ENCODE measurements at regions not wholly inside any gene's neighbourhood (a gene's known extent, or its start where the extent isn't known, plus 50 kb on each side); places are given as distances from the start of the nearest gene placed in this dataset.
A peak's percentile ranks its signal among the peaks of the same experiment; 100 is the strongest.

DNA sequence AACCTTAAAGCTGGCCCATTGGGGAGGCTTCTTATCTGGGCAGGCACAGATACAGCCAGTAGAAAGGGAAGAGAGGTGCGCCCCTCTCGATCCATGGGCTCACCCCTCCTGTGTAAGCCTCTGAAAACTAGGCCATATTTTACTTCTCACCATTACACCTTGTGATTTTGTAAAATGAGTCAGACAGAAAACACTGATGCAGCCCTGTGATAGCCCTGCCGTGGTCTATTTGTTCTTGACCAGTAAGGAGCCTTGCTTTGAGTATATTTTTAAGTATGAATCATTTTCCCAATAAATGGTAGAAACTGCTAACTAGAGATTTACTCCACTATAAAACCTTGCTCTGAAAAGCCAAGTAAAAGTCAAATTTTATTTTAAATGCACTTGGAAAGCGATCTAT, 329.8 kb upstream of the MBL2 start:
- H3K4me1 ChIP-seq (replicated peaks in 1 of 2), result no peaks in the 10 kb centered on the region
- in situ Hi-C loops (cut with MboI; ENCODE audit: low pct_unique_long_range_greater_than_20kb in 2 of 9, low sequenced_read_pairs in 9 of 9, unreplicated experiment in 9 of 9), result no loop called here
- ATAC-seq (replicated peaks in 6 of 8), result no peak
- H3K27ac ChIP-seq, result no peak overlapping the region
- 0 to 100% (median 68%) methylated on average over 1 to 4 of the region's 4 CpGs for WGBS, 10 experiments
- no peak overlapping the region for H3K4me3 ChIP-seq

DNA sequence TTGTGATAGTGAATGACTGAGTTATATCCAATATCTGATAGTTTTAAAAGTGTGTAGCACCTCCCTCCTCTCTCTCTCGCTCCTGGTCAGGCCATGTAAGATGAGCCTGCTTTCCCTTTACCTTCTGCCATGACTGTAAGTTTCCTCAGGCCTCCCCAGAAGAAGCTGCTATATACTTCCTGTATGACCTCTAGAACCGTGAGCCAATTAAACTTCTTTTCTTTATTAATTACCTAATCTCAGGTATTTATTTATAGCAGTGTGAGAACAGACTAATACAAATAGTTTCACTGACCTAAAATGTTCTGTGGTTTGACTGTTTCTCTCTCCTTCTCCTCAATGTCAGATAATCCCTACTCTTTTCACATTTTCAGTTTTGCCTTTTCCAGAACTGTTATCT, 321.3 kb upstream of the MBL2 start:
- H3K27ac ChIP-seq, result no peak overlapping the region
- WGBS, 10 experiments, result 5 to 93% (median 85%) methylated on average over 1 to 2 of the region's 2 CpGs; no CpG with 5 or more reads in 2 of the 10 experiments

DNA sequence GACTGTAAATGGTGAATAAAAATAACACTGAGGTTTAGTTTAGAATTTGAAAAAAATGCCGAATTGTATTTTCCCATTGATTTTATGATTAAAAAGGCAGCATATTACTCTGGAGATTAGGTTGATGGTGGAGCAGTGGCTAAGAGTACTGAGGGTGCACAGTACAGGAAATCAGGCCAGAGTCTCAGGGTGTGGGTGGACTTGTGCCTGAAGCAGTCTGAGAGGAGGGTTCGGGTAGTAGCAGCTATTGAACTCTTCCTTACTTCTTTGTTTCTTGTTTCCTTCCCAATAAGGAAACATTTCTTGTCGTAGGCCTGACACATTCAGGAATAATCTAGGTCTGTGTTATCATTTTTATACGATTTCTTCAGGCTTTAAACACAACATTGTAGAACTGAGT, 319.0 kb upstream of the MBL2 start:
- Histone ChIP-seq H3K4me3 (no peak overlapping the region), H3K27ac (no peak overlapping the region), H3K4me1 (replicated peaks in 1 of 2) (no peaks in the 10 kb centered on the region)
- 10 to 87% (median 79%) methylated on average over 1 to 4 of the region's 4 CpGs; no CpG with 5 or more reads in 2 of the 10 experiments for WGBS, 10 experiments
- in situ Hi-C loops (cut with MboI; ENCODE audit: low pct_unique_long_range_greater_than_20kb in 2 of 9, low sequenced_read_pairs in 9 of 9, unreplicated experiment in 9 of 9), result no loop called here
- no peak for ATAC-seq (replicated peaks in 6 of 8)

More for the DNA sequence above, 321.3 kb upstream of the MBL2 start:
- ATAC-seq (replicated peaks in 6 of 8), result no peak
- Histone ChIP-seq H3K4me3 (no peak overlapping the region), H3K4me1 (replicated peaks in 1 of 2) (no peaks in the 10 kb centered on the region)
- in situ Hi-C loops (cut with MboI; ENCODE audit: low pct_unique_long_range_greater_than_20kb in 2 of 9, low sequenced_read_pairs in 9 of 9, unreplicated experiment in 9 of 9), result no loop called here

DNA sequence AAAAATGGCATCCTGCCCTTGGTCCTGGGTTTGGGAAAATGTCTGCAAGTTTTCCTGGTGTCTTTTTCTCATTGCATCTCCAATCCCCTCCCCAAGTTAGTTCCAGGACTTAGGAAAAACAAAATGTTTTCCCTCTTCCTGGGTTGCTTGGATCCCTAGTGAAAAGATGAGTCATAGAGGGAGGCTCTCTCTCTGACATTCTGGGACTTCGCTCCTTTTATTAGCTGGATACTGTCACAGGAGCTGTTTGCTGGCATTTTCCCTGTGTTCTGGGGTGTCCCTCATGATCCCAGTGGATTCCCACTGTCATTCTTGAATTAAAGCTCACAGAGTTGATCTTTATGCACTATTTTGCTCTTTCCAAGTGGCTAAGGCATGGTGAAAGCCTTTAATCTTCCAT, 316.4 kb upstream of the MBL2 start:
- Histone ChIP-seq H3K4me1 (replicated peaks in 1 of 2) (no peaks in the 10 kb centered on the region), H3K27ac (no peak overlapping the region), H3K4me3 (no peak overlapping the region)
- ATAC-seq (replicated peaks in 6 of 8), result peak in 2 of 8 experiments; percentile 14 to 30
- in situ Hi-C loops (cut with MboI; ENCODE audit: low pct_unique_long_range_greater_than_20kb in 2 of 9, low sequenced_read_pairs in 9 of 9, unreplicated experiment in 9 of 9), result no loop called here
- 20 to 100% (median 78%) methylated on average over 1 of the region's 1 CpG; no CpG with 5 or more reads in 4 of the 10 experiments for WGBS, 10 experiments

DNA sequence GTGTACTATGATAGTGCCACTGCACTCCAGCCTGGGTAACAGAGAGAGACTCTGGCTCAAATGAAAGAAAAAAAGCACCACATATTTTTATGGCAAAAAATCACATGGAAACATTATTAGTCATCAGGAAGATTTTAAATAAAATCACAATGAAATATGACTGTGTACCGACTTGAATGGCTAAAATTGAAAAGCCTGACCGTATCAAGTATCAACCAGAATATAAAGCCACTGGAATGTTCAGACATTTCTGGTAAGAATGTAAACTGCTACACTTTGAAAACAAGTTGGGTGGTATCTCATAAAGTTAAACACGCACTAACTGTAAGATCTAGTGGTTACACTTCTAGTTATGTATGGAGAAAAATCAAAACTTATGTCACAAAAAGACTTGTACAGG, 306.7 kb upstream of the MBL2 start:
- in situ Hi-C loops (cut with MboI; ENCODE audit: low pct_unique_long_range_greater_than_20kb in 2 of 9, low sequenced_read_pairs in 9 of 9, unreplicated experiment in 9 of 9), result no loop called here
- Histone ChIP-seq H3K27ac (no peak overlapping the region), H3K4me1 (replicated peaks in 1 of 2) (no peaks in the 10 kb centered on the region), H3K4me3 (no peak overlapping the region)
- ATAC-seq (replicated peaks in 6 of 8), result no peak
- WGBS, 10 experiments, result 0 to 94% (median 81%) methylated on average over 1 to 3 of the region's 3 CpGs

DNA sequence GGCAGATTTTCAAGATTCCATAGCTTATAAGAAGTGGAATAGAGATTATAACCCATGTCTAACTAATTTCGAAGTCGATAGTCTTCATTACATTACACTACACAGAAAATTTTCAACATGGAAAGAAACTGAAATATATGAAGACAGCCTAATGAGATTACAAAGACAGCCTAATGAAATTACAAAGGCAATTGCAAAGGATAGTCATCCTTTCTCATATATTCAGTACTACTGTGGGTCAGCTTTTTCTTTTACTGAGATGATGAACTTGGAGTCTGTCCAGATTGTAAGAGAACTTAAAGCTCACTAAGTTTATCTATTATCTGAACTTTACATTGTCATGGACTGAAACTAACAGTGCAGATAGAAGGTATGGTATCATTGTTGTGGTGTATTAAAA, 304.4 kb upstream of the MBL2 start:
- peak in 1 of 8 experiments; percentile 53 for ATAC-seq (replicated peaks in 6 of 8)
- WGBS, 10 experiments, result 0 to 100% (median 75%) methylated on average over 2 of the region's 2 CpGs; no CpG with 5 or more reads in 3 of the 10 experiments
- in situ Hi-C loops (cut with MboI; ENCODE audit: low pct_unique_long_range_greater_than_20kb in 2 of 9, low sequenced_read_pairs in 9 of 9, unreplicated experiment in 9 of 9), result no loop called here
- Histone ChIP-seq H3K27ac (no peak overlapping the region), H3K4me3 (no peak overlapping the region), H3K4me1 (replicated peaks in 1 of 2) (no peaks in the 10 kb centered on the region)

DNA sequence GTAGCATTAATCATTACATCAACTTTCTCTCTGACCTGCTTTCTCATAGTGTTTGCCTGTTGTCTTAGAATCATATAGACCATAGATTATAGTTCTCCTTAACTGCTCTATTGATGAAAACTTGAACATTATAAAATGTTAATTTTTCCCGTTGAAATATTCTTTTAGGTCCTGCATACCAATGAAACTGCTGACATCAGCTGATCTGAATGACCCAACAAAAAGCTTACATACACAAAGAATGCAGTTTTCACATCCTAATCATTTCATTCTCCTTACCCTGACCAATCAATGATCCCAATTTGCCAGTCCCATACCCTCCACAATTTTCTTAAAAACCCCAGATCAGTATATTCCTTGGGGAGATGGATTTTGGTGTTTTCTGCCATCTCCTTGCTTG, 302.9 kb upstream of the MBL2 start:
- no peak for ATAC-seq (replicated peaks in 6 of 8)
- no peaks in the 10 kb centered on the region for H3K4me1 ChIP-seq (replicated peaks in 1 of 2)
- no peak overlapping the region for H3K27ac ChIP-seq
- no peak overlapping the region for H3K4me3 ChIP-seq
- in situ Hi-C loops (cut with MboI; ENCODE audit: low pct_unique_long_range_greater_than_20kb in 2 of 9, low sequenced_read_pairs in 9 of 9, unreplicated experiment in 9 of 9), result no loop called here
- 0 to 100% (median 41%) methylated on average over 1 of the region's 1 CpG; no CpG with 5 or more reads in 4 of the 10 experiments for WGBS, 10 experiments

DNA sequence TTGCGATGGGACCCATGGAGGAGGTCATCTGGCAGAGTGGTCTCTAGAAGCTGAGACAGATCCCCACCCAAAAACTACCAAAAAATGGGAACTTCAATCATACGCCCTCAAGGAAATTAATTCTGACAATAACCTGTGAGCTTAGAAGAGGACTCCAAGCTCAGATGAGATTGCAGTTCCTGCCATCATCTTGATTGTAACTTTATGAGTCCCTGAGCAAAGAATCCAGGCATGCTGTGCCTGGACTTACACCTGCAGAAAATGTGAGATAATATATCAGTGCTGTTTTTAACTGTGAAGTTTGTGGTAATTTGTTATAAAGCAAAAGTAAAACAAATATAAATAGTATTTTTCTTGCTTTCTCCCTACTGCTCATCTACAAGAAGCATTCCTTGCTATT, 299.6 kb upstream of the MBL2 start:
- no peaks in the 10 kb centered on the region for H3K4me1 ChIP-seq (replicated peaks in 1 of 2)
- no peak overlapping the region for H3K4me3 ChIP-seq
- H3K27ac ChIP-seq, result no peak overlapping the region
- 63 to 100% (median 90%) methylated on average over 1 to 2 of the region's 2 CpGs; no CpG with 5 or more reads in 1 of the 10 experiments for whole genome bisulfite sequencing, 10 experiments
- ATAC-seq (replicated peaks in 6 of 8), result no peak
- in situ Hi-C loops (cut with MboI; ENCODE audit: low pct_unique_long_range_greater_than_20kb in 2 of 9, low sequenced_read_pairs in 9 of 9, unreplicated experiment in 9 of 9), result no loop called here

DNA sequence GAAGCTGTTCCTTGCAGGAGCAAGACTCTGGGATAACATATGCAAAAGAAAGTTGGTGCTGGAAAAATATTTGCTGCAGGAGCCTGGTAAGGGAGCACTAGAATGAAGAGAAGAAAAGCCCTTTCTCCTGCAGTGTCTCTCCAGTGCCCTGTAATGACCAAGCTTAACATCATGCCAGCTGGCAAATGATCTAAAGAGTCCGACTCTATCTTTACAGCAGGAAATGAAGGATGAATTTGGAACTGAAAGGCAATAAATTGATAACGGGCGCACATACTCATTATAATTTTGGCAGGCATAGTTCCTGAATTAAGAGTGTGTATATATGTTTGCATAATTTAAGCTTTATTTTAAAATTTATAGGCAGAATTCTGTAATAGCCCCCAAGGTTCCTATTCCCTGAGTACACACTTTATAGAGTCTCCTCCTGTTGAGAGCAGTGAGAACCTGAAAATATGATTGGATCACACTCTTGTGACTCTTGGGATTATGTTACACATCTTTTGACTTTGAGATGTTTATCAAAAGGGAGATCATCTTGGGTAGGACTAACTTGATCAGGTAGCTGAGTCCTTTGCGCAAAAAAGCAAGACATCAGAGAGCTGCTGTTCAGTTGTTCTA, 299.0 kb upstream of the MBL2 start:
- WGBS, 10 experiments, result 19 to 100% (median 81%) methylated on average over 1 to 4 of the region's 4 CpGs
- in situ Hi-C loops (cut with MboI; ENCODE audit: low pct_unique_long_range_greater_than_20kb in 2 of 9, low sequenced_read_pairs in 9 of 9, unreplicated experiment in 9 of 9), result no loop called here
- Histone ChIP-seq H3K4me3 (no peak overlapping the region), H3K4me1 (replicated peaks in 1 of 2) (no peaks in the 10 kb centered on the region), H3K27ac (no peak overlapping the region)
- ATAC-seq (replicated peaks in 6 of 8), result no peak

DNA sequence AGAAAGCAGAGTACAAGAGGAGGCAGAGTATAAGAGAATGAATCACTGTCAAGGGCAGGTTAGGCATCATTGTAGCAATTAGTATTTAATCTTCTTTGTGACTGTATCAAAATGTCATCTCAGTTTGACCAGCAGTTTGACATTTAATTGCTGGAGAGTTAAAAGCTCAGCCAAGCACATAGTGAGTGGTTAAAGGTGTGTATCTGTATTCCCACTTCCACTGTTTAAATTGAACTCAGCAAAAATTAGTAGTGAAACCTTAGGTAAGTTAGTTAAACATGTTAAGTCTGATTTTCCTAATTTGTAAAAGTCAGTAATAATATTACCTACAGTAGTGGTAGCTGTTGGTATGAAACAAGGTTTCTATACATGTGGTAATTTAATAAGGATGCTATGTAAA, 296.4 kb upstream of the MBL2 start:
- Histone ChIP-seq H3K4me3 (no peak overlapping the region), H3K4me1 (replicated peaks in 1 of 2) (no peaks in the 10 kb centered on the region), H3K27ac (no peak overlapping the region)
- no peak for ATAC-seq (replicated peaks in 6 of 8)
- in situ Hi-C loops (cut with MboI; ENCODE audit: low pct_unique_long_range_greater_than_20kb in 2 of 9, low sequenced_read_pairs in 9 of 9, unreplicated experiment in 9 of 9), result no loop called here

DNA sequence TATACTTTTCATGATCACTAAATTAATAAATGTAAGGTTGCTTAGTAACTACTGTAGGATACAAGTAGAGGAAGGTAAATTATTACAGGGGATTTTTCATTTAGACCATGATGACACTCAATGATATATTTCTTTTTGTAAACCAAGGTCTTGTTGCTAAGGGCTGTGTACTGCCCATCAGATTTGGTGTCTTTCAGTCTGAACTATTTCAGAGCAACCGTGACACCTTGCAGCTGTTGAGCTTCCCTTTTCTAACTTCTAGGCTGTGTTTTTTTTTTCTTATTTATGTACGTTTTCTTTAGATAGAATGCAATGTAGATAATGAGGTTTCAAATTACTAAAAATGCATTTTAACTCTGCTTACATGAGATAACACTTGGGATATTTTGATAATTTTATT, 292.0 kb upstream of the MBL2 start:
- WGBS, 10 experiments, result 8 to 86% (median 54%) methylated on average over 1 to 2 of the region's 2 CpGs; no CpG with 5 or more reads in 1 of the 10 experiments
- in situ Hi-C loops (cut with MboI; ENCODE audit: low pct_unique_long_range_greater_than_20kb in 2 of 9, low sequenced_read_pairs in 9 of 9, unreplicated experiment in 9 of 9), result no loop called here
- Histone ChIP-seq H3K27ac (no peak overlapping the region), H3K4me1 (replicated peaks in 1 of 2) (no peaks in the 10 kb centered on the region), H3K4me3 (no peak overlapping the region)
- ATAC-seq (replicated peaks in 6 of 8), result no peak

DNA sequence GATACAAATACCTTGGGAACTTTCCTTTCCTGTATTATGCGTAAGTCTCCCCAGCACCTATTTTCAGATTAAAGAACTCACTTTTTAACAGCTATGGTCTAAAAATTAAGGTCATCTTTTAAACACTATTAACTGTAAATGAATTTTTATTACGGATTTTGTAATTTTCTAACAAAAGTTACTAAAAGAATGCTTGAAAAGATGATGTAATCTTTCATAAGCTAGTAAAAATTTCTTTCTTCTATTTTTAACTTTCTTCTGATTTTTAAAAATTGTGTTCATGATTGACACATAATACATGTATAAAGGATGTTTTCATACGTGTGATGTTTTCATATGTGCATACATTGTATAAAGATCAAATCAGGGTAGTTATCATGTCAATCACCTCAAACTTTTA, 291.2 kb upstream of the MBL2 start:
- in situ Hi-C loops (cut with MboI; ENCODE audit: low pct_unique_long_range_greater_than_20kb in 2 of 9, low sequenced_read_pairs in 9 of 9, unreplicated experiment in 9 of 9), result no loop called here
- Histone ChIP-seq H3K4me1 (replicated peaks in 1 of 2) (no peaks in the 10 kb centered on the region), H3K4me3 (no peak overlapping the region), H3K27ac (no peak overlapping the region)
- WGBS, 10 experiments, result 0 to 100% (median 82%) methylated on average over 1 to 3 of the region's 3 CpGs
- no peak for ATAC-seq (replicated peaks in 6 of 8)

DNA sequence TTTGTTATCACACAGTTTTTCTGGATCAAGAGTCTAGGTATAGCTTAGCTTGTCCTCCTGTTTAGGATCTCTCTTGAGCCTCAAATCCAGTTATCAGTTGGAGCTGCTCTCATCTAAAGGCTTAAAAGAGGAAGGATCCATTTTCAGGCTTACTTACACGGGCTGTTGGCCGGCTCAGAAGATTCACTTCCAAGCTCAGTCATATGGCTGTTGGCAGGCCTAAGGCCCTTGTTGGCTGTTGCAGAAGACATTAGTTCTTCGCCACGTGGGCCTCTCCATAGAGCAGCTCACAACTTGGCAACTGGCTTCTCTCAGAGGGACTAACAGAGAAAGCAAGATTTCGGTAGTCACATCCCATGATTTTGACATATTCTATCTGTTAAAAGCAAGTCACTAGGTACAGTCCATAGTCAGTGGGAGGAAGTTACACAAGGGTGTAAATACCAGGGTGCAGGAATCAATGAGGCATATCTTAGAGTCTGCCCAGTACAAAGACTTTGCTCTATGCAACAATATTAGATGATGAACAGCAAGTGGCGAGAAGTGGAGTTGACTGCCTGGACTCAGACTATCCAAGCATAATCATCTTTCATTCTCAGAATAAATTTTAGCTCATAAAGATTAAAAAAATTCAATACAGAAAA, 280.1 kb upstream of the MBL2 start:
- in situ Hi-C loops (cut with MboI; ENCODE audit: low pct_unique_long_range_greater_than_20kb in 2 of 9, low sequenced_read_pairs in 9 of 9, unreplicated experiment in 9 of 9), result no loop called here
- ATAC-seq (replicated peaks in 6 of 8), result no peak
- H3K27ac ChIP-seq, result no peak overlapping the region
- no peaks in the 10 kb centered on the region for H3K4me1 ChIP-seq (replicated peaks in 1 of 2)
- H3K4me3 ChIP-seq, result no peak overlapping the region
- 17 to 100% (median 77%) methylated on average over 1 to 6 of the region's 6 CpGs; no CpG with 5 or more reads in 2 of the 10 experiments for WGBS, 10 experiments

DNA sequence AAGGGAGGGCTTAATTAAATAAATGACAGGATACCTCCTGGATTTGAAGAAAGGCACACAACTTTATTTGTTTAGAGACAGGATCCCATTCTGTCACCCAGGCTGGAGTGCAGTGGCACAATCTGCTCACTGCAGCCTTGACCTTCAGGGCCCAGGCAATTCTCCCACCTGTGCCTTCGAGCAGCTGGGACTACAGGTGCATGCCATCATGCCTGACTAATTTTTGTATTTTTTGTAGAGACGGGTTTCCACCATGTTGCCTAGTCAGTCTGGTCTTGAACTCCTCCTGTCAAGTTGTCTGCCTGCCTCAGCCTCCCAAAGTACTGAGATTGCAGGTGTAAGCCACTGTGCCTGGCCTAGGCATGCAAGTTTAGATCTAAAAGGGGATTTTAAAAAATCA, 272.7 kb upstream of the MBL2 start:
- H3K4me1 ChIP-seq (replicated peaks in 1 of 2), result no peaks in the 10 kb centered on the region

More for the DNA sequence above, 272.7 kb upstream of the MBL2 start:
- no peak overlapping the region for H3K27ac ChIP-seq
- in situ Hi-C loops (cut with MboI; ENCODE audit: low pct_unique_long_range_greater_than_20kb in 2 of 9, low sequenced_read_pairs in 9 of 9, unreplicated experiment in 9 of 9), result no loop called here
- no peak for ATAC-seq (replicated peaks in 6 of 8)
- no peak overlapping the region for H3K4me3 ChIP-seq
- WGBS, 10 experiments, result 0 to 89% (median 75%) methylated on average over 1 to 2 of the region's 2 CpGs; no CpG with 5 or more reads in 3 of the 10 experiments
